SK-N-SH (cell line): ENCODE measurements at regions not wholly inside any gene's neighbourhood (a gene's known extent, or its start where the extent isn't known, plus 50 kb on each side); places are given as distances from the start of the nearest gene placed in this dataset.

Source experiments
- CTCF ChIA-PET: fragments of 300-600, 350-600 bp; formaldehyde crosslinking; extraction: SDS; loops from one replicate; lab custom pipeline; 2021; lab: Yijun Ruan, JAX
- POLR2A ChIA-PET: fragments of 350-600 bp; sonication (Branson Sonifier 250); formaldehyde crosslinking; extraction: SDS; loops from one replicate; lab custom pipeline; 2020; ENCODE audit warnings: antibody characterized with exemption, inconsistent platforms; lab: Yijun Ruan, JAX
- DNase-seq: peaks from one replicate; pipeline ENCODE4 v3.0.0; 2012
- H2AFZ ChIP-seq: fragments of 200-600 bp; sonication (generic); 2 replicates; pipeline ENCODE4 v1.8.1; 2016; ENCODE audit warnings: antibody characterized with exemption, mild to moderate bottlenecking, low read depth
- H3F3A ChIP-seq: fragments of 200-600 bp; sonication (generic); replicated peaks from 2 replicates; pipeline ENCODE3; 2016; ENCODE audit warnings: antibody characterized with exemption, mild to moderate bottlenecking; ENCODE audit not compliant: insufficient read depth
- H3K27ac ChIP-seq, 2 experiments: fragments of 200-500 bp in 1 of 2; fragments of 200-600 bp in 1 of 2; sonication (Bioruptor generic) in 1 of 2; sonication (generic), shearing (Covaris generic) in 1 of 2; 2 replicates each; pipeline versions ENCODE4 v1.5.1 to v1.6.1; 2014 to 2016; ENCODE audit warnings: low read depth in 2 of 2, inconsistent platforms in 1 of 2, low read length in 1 of 2, mild to moderate bottlenecking in 1 of 2, mixed read lengths in 1 of 2
- H3K27me3 ChIP-seq: fragments of 200-600 bp; sonication (generic), shearing (Covaris generic); 2 replicates; pipeline ENCODE4 v1.6.1; 2016; ENCODE audit warnings: mixed run types; ENCODE audit not compliant: insufficient read depth
- H3K36me3 ChIP-seq, 2 experiments: fragments of 200-500 bp in 1 of 2; fragments of 200-600 bp in 1 of 2; sonication (Bioruptor generic) in 1 of 2; sonication (generic) in 1 of 2; replicated peaks in 1 of 2; 2 replicates each; pipeline versions ENCODE3 to v1.5.1; 2014 to 2016; ENCODE audit warnings: low read length in 1 of 2, mild to moderate bottlenecking in 1 of 2; ENCODE audit not compliant: insufficient read depth in 2 of 2, control insufficient read depth in 1 of 2
- H3K4me1 ChIP-seq, 2 experiments: fragments of 200-500 bp in 1 of 2; fragments of 200-600 bp in 1 of 2; sonication (Bioruptor generic) in 1 of 2; sonication (generic), shearing (Covaris generic) in 1 of 2; 2 replicates each; pipeline versions ENCODE4 v1.5.1 to v1.6.1; 2014 to 2016; ENCODE audit warnings: low read depth in 1 of 2, low read length in 1 of 2, mixed run types in 1 of 2; ENCODE audit not compliant: insufficient read depth in 2 of 2, control insufficient read depth in 1 of 2
- H3K4me2 ChIP-seq: fragments of 200-600 bp; sonication (generic), shearing (Covaris generic); 2 replicates; pipeline ENCODE4 v1.6.1; 2017; ENCODE audit warnings: mixed run types
- H3K4me3 ChIP-seq, 2 experiments: fragments of 200-500 bp in 1 of 2; fragments of 200-600 bp in 1 of 2; sonication (Bioruptor generic) in 1 of 2; sonication (generic), shearing (Covaris generic) in 1 of 2; 2 replicates each; pipeline versions ENCODE4 v1.5.1 to v1.8.1; 2014 to 2016; ENCODE audit warnings: low read depth in 2 of 2, inconsistent platforms in 1 of 2, low read length in 1 of 2, mild to moderate bottlenecking in 1 of 2, mixed read lengths in 1 of 2, moderate library complexity in 1 of 2
- H3K79me2 ChIP-seq: fragments of 200-600 bp; sonication (generic); 2 replicates; pipeline ENCODE4 v1.8.1; 2017; ENCODE audit warnings: mild to moderate bottlenecking; ENCODE audit not compliant: insufficient read depth
- H3K9ac ChIP-seq: fragments of 200-600 bp; sonication (generic); 2 replicates; pipeline ENCODE4 v1.6.1; 2017; ENCODE audit warnings: mixed run types
- H3K9me2 ChIP-seq: fragments of 200-600 bp; sonication (generic); 2 replicates; pipeline ENCODE4 v1.6.1; 2017; ENCODE audit warnings: mixed run types
- H3K9me3 ChIP-seq: fragments of 200-600 bp; sonication (generic); 2 replicates; pipeline ENCODE4 v1.6.1; 2017; ENCODE audit warnings: mixed run types, mild to moderate bottlenecking, moderate library complexity
- H4K20me1 ChIP-seq: fragments of 200-600 bp; sonication (generic); 2 replicates; pipeline ENCODE4 v1.6.1; 2017; ENCODE audit warnings: mild to moderate bottlenecking, mixed run types; ENCODE audit not compliant: insufficient read depth
- ELF1 ChIP-seq: IDR thresholded peaks from 2 replicates; pipeline ENCODE4 v1.4.0; 2012
- EZH2phosphoT487 ChIP-seq: fragments of 200-600 bp; sonication (generic); IDR thresholded peaks from 2 replicates; pipeline ENCODE4 v1.6.1; 2017; ENCODE audit warnings: low read depth, mixed run types, mild to moderate bottlenecking, antibody characterized with exemption, moderate library complexity, borderline replicate concordance
- FOSL2 ChIP-seq: IDR thresholded peaks from 2 replicates; pipeline ENCODE4 v1.4.0; 2012; ENCODE audit warnings: low read depth, mild to moderate bottlenecking, moderate library complexity, borderline replicate concordance
- FOXJ3 ChIP-seq: sonication (generic); formaldehyde crosslinking; IDR thresholded peaks from 2 replicates; pipeline ENCODE4 v1.5.1; 2020; ENCODE audit warnings: mild to moderate bottlenecking, missing genetic modification reagents
- FOXM1 ChIP-seq: IDR thresholded peaks from 2 replicates; pipeline ENCODE4 v1.4.0; 2012; ENCODE audit warnings: low read depth, mild to moderate bottlenecking
- GABPA ChIP-seq: IDR thresholded peaks from 2 replicates; pipeline ENCODE4 v1.4.0; 2012; ENCODE audit warnings: low read depth, mild to moderate bottlenecking
- MEF2A ChIP-seq: IDR thresholded peaks from 2 replicates; pipeline ENCODE4 v1.4.0; 2012; ENCODE audit warnings: low read depth, borderline replicate concordance
- MXI1 ChIP-seq: IDR thresholded peaks from 2 replicates; pipeline ENCODE4 v1.6.1; 2012; ENCODE audit warnings: mild to moderate bottlenecking, low read depth, low read length, improper control_type of control experiment
- POLR2AphosphoS5 ChIP-seq: IDR thresholded peaks from 2 replicates; pipeline ENCODE4 v1.6.1; 2012; ENCODE audit warnings: low read depth, low read length
- RCOR1 ChIP-seq: fragments of 150-350 bp; IDR thresholded peaks from 2 replicates; pipeline ENCODE4 v1.6.1; 2017; ENCODE audit warnings: antibody characterized with exemption, low read length
- RXRA ChIP-seq: IDR thresholded peaks from 2 replicates; pipeline ENCODE4 v1.4.0; 2012; ENCODE audit warnings: low read depth, mild to moderate bottlenecking, borderline replicate concordance
- SIN3A ChIP-seq: IDR thresholded peaks from 2 replicates; pipeline ENCODE4 v1.6.1; 2012; ENCODE audit warnings: low read depth, mild to moderate bottlenecking, low read length, moderate library complexity, borderline replicate concordance
- TAF1 ChIP-seq: IDR thresholded peaks from 2 replicates; pipeline ENCODE4 v1.6.1; 2012; ENCODE audit warnings: low read depth, mild to moderate bottlenecking, low read length, moderate library complexity, borderline replicate concordance
- YY1 ChIP-seq: IDR thresholded peaks from 2 replicates; pipeline ENCODE4 v1.4.0; 2012; ENCODE audit warnings: low read depth, mild to moderate bottlenecking
- WGBS: methylation state at CpG from one replicate; pipeline ENCODE4 v1.1.6; 2017; ENCODE audit warnings: low lambda C conversion rate; 5-methylcytosine and 5-hydroxymethylcytosine counted together
- TF ChIP-seq, protein P1 (sequence below): IDR thresholded peaks from 2 replicates; pipeline ENCODE4 v1.4.0; 2012; ENCODE audit warnings: low read depth, borderline replicate concordance
- TF ChIP-seq, protein P2 (sequence below): fragments of 150-350 bp; IDR thresholded peaks from 2 replicates; pipeline ENCODE4 v1.6.1; 2016; ENCODE audit warnings: mild to moderate bottlenecking, low read depth, low read length
- TF ChIP-seq, protein P3 (sequence below): IDR thresholded peaks from 2 replicates; pipeline ENCODE4 v1.4.0; 2012; ENCODE audit warnings: low read depth
- TF ChIP-seq, protein P4 (sequence below): IDR thresholded peaks from 2 replicates; pipeline ENCODE4; 2012
- TF ChIP-seq, protein P5 (sequence below): fragments of 150-350 bp; IDR thresholded peaks from 2 replicates; pipeline ENCODE4 v1.6.1; 2017; ENCODE audit warnings: antibody characterized with exemption, low read length, low read depth, borderline replicate concordance

DNA sequence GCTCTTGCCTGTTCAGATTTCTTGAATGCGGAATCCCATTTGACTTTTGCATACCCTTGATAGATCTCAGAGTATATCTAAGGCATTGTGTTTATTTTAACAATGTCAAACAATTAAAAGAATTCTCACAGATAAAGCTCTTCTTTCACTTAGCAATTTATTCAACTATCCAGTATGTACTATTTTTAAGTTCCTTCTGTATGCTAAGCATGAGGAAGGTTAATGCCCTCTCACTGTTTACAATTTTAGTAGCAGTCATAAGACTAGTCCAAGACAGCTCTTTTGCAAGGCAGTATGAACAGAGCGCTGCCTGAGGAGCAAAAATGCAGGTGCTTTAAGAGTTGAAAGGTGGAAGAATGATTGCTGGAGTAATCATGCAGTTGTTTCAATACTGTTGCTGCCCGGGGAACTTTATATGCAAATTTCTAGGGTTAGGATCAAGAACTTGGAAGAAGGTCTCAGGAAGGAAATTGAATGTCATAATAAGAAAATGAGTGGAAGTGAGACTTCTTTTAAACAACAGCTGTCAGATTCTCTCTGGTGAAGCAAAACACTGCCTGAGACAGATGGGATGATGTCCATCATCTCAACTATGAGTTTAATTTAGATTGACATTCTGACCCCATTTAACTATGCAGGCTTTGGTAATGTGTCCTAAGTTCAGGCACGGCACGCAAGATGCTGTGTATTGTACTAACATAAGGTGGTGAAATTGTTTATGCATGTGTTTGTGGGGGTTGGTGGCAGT is 1303.5 kb upstream of the CITED2 start:
- Histone ChIP-seq H3K4me1 (no peaks in the 10 kb centered on the region), H3K27me3 (no peaks in the 10 kb centered on the region), H3K9me2 (no peaks in the 10 kb centered on the region), H3K9me3 (no peaks in the 10 kb centered on the region), H3K27ac (no peak overlapping the region), H3K36me3 (peaks cover 0 to 3% of the 10 kb centered on the region in 2 experiments), H4K20me1 (no peaks in the 10 kb centered on the region), H3K4me2 (no peak overlapping the region), H3K79me2 (no peaks in the 10 kb centered on the region), H3F3A (no peaks in the 10 kb centered on the region), H2AFZ (no peak overlapping the region), H3K9ac (no peak overlapping the region), H3K4me3 (no peak overlapping the region)
- DNase-seq: no peak
- TF ChIP-seq MXI1 (no peak), POLR2AphosphoS5 (no peak)
- ChIA-PET POLR2A (no interaction called here), CTCF (interaction anchor here (0.6 to 1.0 kb wide), 2 partner anchors 10 to 21 kb away, joined by 3 read pairs; no protein-coding TSS in a partner anchor)
- 37% methylated on average over 4 of the region's 5 CpGs for WGBS

DNA sequence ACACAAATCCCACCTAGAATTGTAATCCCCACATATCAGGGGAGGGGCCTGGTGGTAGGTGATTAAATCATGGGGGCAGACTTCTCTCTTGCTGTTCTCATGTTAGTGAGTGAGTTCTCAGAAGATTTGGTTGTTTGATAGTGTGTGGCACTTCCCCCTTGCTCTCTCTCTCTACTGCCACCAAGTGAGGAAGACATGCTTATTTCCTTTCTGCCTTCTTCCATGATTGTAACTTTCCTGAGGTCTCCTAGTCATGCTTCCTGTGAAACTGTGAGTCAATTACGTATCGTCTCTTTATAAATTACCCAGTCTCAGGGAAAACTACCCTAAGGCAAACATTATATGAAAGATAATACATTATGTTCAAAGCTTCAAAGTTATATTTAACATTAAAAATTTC is 1297.5 kb upstream of the CITED2 start:
- Histone ChIP-seq H4K20me1 (no peaks in the 10 kb centered on the region), H3K4me1 (no peaks in the 10 kb centered on the region; a peak in 2 of 4 replicates), H3K27me3 (no peaks in the 10 kb centered on the region), H3K4me2 (no peak overlapping the region), H3K9ac (no peak overlapping the region), H3K27ac (no peak overlapping the region), H3K79me2 (no peaks in the 10 kb centered on the region), H2AFZ (no peak overlapping the region), H3K9me2 (no peaks in the 10 kb centered on the region)
- CTCF ChIA-PET: no interaction called here
- DNase-seq: no peak
- 58% methylated on average over 2 of the region's 2 CpGs for WGBS
- TF ChIP-seq MXI1 (no peak), EZH2phosphoT487 (no peak), RCOR1 (no peak), GABPA (no peak), TAF1 (no peak), FOXJ3 (CRISPR knock-in tag) (no peak), YY1 (no peak), FOXM1 (no peak), POLR2AphosphoS5 (no peak), MEF2A (no peak), FOSL2 (no peak), ELF1 (no peak), SIN3A (no peak), RXRA (no peak)
- TF ChIP-seq, protein P1, sequence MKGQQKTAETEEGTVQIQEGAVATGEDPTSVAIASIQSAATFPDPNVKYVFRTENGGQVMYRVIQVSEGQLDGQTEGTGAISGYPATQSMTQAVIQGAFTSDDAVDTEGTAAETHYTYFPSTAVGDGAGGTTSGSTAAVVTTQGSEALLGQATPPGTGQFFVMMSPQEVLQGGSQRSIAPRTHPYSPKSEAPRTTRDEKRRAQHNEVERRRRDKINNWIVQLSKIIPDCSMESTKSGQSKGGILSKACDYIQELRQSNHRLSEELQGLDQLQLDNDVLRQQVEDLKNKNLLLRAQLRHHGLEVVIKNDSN: no peak
- TF ChIP-seq, protein P2, sequence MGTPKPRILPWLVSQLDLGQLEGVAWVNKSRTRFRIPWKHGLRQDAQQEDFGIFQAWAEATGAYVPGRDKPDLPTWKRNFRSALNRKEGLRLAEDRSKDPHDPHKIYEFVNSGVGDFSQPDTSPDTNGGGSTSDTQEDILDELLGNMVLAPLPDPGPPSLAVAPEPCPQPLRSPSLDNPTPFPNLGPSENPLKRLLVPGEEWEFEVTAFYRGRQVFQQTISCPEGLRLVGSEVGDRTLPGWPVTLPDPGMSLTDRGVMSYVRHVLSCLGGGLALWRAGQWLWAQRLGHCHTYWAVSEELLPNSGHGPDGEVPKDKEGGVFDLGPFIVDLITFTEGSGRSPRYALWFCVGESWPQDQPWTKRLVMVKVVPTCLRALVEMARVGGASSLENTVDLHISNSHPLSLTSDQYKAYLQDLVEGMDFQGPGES: no peak
- TF ChIP-seq, protein P3, sequence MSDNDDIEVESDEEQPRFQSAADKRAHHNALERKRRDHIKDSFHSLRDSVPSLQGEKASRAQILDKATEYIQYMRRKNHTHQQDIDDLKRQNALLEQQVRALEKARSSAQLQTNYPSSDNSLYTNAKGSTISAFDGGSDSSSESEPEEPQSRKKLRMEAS: no peak
- TF ChIP-seq, protein P4, sequence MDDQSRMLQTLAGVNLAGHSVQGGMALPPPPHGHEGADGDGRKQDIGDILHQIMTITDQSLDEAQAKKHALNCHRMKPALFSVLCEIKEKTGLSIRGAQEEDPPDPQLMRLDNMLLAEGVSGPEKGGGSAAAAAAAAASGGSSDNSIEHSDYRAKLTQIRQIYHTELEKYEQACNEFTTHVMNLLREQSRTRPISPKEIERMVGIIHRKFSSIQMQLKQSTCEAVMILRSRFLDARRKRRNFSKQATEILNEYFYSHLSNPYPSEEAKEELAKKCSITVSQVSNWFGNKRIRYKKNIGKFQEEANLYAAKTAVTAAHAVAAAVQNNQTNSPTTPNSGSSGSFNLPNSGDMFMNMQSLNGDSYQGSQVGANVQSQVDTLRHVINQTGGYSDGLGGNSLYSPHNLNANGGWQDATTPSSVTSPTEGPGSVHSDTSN: no peak
- TF ChIP-seq, protein P5, sequence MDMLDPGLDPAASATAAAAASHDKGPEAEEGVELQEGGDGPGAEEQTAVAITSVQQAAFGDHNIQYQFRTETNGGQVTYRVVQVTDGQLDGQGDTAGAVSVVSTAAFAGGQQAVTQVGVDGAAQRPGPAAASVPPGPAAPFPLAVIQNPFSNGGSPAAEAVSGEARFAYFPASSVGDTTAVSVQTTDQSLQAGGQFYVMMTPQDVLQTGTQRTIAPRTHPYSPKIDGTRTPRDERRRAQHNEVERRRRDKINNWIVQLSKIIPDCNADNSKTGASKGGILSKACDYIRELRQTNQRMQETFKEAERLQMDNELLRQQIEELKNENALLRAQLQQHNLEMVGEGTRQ: no peak
- TF ChIP-seq, all 33 proteins: peak for 0
- POLR2A ChIA-PET: no interaction called here
- no peaks in the 10 kb centered on the region for H3F3A ChIP-seq
- H3K9me3 ChIP-seq: no peaks in the 10 kb centered on the region
- peaks cover 0 to 16% of the 10 kb centered on the region in 2 experiments for H3K36me3 ChIP-seq
- no peak overlapping the region for H3K4me3 ChIP-seq
